Prostate gland (tissue), 2 donors: ENCODE measurements at regions not wholly inside any gene's neighbourhood (a gene's known extent, or its start where the extent isn't known, plus 50 kb on each side); places are given as distances from the start of the nearest gene placed in this dataset.

Source experiments
- DNase-seq: peaks from one replicate; pipeline ENCODE4 v3.0.0-alpha.2; 2019; ENCODE audit warnings: low spot score
- H3K27ac ChIP-seq, 2 donors: fragments of 200-600 bp; sonication (generic); 2 replicates each; pipeline ENCODE4 v1.5.1; 2017 to 2019
- H3K27me3 ChIP-seq: fragments of 200-600 bp; sonication (generic); replicated peaks from 2 replicates; pipeline ENCODE4 v1.5.1; 2019; ENCODE audit not compliant: insufficient read depth
- H3K36me3 ChIP-seq, 2 donors: fragments of 200-600 bp; sonication (generic); 1 replicate in 1 of 2; 2 replicates in 1 of 2; pipeline versions ENCODE4 v1.5.1 to v1.8.1; 2017 to 2019
- H3K4me1 ChIP-seq: fragments of 200-600 bp; sonication (generic); replicated peaks from 2 replicates; pipeline ENCODE4 v1.5.1; 2019
- H3K4me3 ChIP-seq, 2 donors: fragments of 200-600 bp; sonication (generic); 2 replicates each; pipeline ENCODE4 v1.5.1; 2017 to 2019
- H3K9me3 ChIP-seq: fragments of 200-600 bp; sonication (generic); 2 replicates; pipeline ENCODE4 v1.5.1; 2017
- CTCF ChIP-seq, 4 experiments: fragments of 200-600 bp in 2 of 4; fragments of 450-650 bp in 2 of 4; sonication (generic) in 2 of 4; IDR thresholded peaks; 1 replicate in 3 of 4; 2 replicates in 1 of 4; pipeline ENCODE4 v1.5.1; 2016 to 2019; ENCODE audit warnings: antibody characterized with exemption in 4 of 4, mild to moderate bottlenecking in 2 of 4, moderate library complexity in 2 of 4
- POLR2A ChIP-seq: fragments of 450-650 bp; IDR thresholded peaks from one replicate; pipeline ENCODE4 v1.6.1; 2016; ENCODE audit warnings: antibody characterized with exemption, mild to moderate bottlenecking
- POLR2AphosphoS5 ChIP-seq: sonication (generic); formaldehyde crosslinking; IDR thresholded peaks from one replicate; pipeline ENCODE4 v1.6.1; 2017; ENCODE audit warnings: antibody characterized with exemption
- WGBS: methylation state at CpG from one replicate; pipeline ENCODE4 v1.1.5; 2018; 5-methylcytosine and 5-hydroxymethylcytosine counted together
- intact Hi-C: fragments of 100-400 bp; cut with DNase I; formaldehyde crosslinking; loops from one replicate; pipeline ENCODE4 v1.14.2; 2022

GRCh38 chr6:91317247-91317835 is 730.5 kb upstream of the MAP3K7 start:
- Histone ChIP-seq H3K27me3 (no peaks in the 10 kb centered on the region), H3K4me1 (no peaks in the 10 kb centered on the region), H3K36me3 (no peaks in the 10 kb centered on the region), H3K27ac (no peak overlapping the region), H3K9me3 (no peaks in the 10 kb centered on the region), H3K4me3 (no peak overlapping the region)
- WGBS, result 64% methylated on average over 2 of the region's 2 CpGs
- TF ChIP-seq POLR2A (no peak), CTCF (IDR thresholded peaks at IDR 0.05) (no peak), POLR2AphosphoS5 (no peak)
- no peak for DNase-seq
- intact Hi-C loops, result no loop called here

DNA sequence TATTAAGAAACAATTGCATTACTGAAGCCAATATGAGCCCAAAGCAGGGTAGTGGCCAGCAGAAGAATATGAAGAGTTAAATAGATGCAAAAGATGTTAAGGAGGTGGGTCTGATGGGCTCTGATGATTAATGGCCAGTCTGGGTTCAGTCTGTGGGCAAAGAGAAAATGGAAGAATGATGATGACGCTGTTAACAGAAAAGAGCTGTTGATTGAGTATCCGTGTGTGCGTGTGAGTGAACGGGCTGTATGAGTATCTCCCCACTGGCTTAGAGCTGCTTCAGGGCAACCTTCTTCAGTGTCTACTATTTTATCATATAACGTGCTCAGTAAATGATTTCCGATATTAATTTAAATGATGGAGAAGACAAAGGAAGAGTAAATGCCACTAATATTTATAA is 723.3 kb upstream of the MAP3K7 start:
- DNase-seq, result no peak
- TF ChIP-seq POLR2AphosphoS5 (no peak), POLR2A (no peak), CTCF (IDR thresholded peaks at IDR 0.05) (no peak)
- Histone ChIP-seq H3K27me3 (no peaks in the 10 kb centered on the region), H3K36me3 (no peaks in the 10 kb centered on the region), H3K9me3 (no peaks in the 10 kb centered on the region), H3K4me3 (no peak overlapping the region), H3K27ac (no peak overlapping the region), H3K4me1 (no peaks in the 10 kb centered on the region)
- 97% methylated on average over 6 of the region's 6 CpGs for WGBS
- intact Hi-C loops, result no loop called here

DNA sequence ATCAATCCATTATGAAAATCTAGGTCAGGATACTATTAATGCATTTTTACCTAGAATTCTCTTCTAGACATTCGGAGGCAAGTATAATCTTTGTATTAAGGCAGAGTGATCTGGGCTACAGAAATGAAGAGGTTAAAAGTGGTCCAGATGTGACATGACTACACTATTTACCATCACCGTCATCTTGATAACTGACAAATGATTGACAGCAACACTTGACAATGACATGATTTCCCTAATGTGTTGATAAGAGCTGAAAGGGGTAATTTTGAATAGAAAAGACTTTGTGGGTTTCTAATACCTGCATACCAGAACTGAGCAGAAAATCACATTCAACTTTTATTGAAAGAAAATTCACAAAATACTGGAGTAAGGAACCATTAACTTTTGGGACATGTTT is 718.9 kb upstream of the MAP3K7 start:
- WGBS, result 88% methylated on average over 2 of the region's 2 CpGs
- intact Hi-C loops, result no loop called here

DNA sequence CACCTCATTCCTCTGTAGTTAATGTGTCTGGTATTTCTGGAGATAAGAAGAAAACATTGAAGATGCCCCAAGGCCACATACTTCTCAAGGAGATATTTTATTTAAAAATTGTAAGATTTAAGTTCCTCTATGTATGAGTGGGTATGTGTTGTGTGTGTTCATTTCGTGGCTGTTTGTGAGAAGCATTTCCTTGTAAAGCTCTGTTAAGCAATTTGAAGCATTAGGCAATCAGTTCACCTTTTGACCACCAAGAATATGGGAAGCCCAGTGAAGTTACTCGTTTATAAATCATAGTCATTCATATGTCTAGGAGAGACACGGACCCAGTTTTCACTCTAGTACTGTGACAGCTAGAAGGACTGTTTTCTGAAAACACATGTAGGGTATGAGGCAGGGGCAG is 717.6 kb upstream of the MAP3K7 start:
- H3K4me3 ChIP-seq, result no peak overlapping the region
- no peaks in the 10 kb centered on the region for H3K36me3 ChIP-seq
- WGBS, result 59% methylated on average over 3 of the region's 3 CpGs
- no peak overlapping the region for H3K27ac ChIP-seq
- H3K27me3 ChIP-seq, result no peaks in the 10 kb centered on the region
- H3K4me1 ChIP-seq, result no peaks in the 10 kb centered on the region
- intact Hi-C loops, result no loop called here
- TF ChIP-seq POLR2A, result no peak
- no peak for TF ChIP-seq POLR2AphosphoS5
- no peak for TF ChIP-seq CTCF (IDR thresholded peaks at IDR 0.05)
- no peak for DNase-seq
- no peaks in the 10 kb centered on the region for H3K9me3 ChIP-seq

More for the DNA sequence above, 718.9 kb upstream of the MAP3K7 start:
- no peaks in the 10 kb centered on the region for H3K9me3 ChIP-seq
- TF ChIP-seq POLR2AphosphoS5 (no peak), POLR2A (no peak), CTCF (IDR thresholded peaks at IDR 0.05) (no peak)
- no peaks in the 10 kb centered on the region for H3K27me3 ChIP-seq
- H3K4me3 ChIP-seq, result no peak overlapping the region
- H3K27ac ChIP-seq, result no peak overlapping the region
- H3K36me3 ChIP-seq, result no peaks in the 10 kb centered on the region
- DNase-seq, result no peak
- no peaks in the 10 kb centered on the region for H3K4me1 ChIP-seq

- intact Hi-C loops, result no loop called here
- TF ChIP-seq POLR2A, result no peak
- TF ChIP-seq POLR2AphosphoS5, result no peak
- no peak for TF ChIP-seq CTCF (IDR thresholded peaks at IDR 0.05)
These were observed 716.5 kb upstream of the MAP3K7 start for GRCh38 chr6:91303326-91303725.

More at GRCh38 chr6:91303326-91303725, 716.5 kb upstream of the MAP3K7 start:
- Histone ChIP-seq H3K27ac (no peak overlapping the region), H3K4me1 (no peaks in the 10 kb centered on the region), H3K9me3 (no peaks in the 10 kb centered on the region), H3K27me3 (no peaks in the 10 kb centered on the region), H3K4me3 (no peak overlapping the region), H3K36me3 (no peaks in the 10 kb centered on the region)
- whole genome bisulfite sequencing, result 97% methylated on average over 7 of the region's 12 CpGs
- no peak for DNase-seq
